ENCODE measurements at regions not wholly inside any gene's neighbourhood (a gene's known extent, or its start where the extent isn't known, plus 50 kb on each side); places are given as distances from the start of the nearest gene placed in this dataset.
A peak's percentile ranks its signal among the peaks of the same experiment; 100 is the strongest.
"Not testable (repeated sequence)": the region's sequence is repeated elsewhere in the genome, so short reads cannot be mapped to it uniquely, and the experiment has no call there.

- TF ChIP-seq, protein P1, sequence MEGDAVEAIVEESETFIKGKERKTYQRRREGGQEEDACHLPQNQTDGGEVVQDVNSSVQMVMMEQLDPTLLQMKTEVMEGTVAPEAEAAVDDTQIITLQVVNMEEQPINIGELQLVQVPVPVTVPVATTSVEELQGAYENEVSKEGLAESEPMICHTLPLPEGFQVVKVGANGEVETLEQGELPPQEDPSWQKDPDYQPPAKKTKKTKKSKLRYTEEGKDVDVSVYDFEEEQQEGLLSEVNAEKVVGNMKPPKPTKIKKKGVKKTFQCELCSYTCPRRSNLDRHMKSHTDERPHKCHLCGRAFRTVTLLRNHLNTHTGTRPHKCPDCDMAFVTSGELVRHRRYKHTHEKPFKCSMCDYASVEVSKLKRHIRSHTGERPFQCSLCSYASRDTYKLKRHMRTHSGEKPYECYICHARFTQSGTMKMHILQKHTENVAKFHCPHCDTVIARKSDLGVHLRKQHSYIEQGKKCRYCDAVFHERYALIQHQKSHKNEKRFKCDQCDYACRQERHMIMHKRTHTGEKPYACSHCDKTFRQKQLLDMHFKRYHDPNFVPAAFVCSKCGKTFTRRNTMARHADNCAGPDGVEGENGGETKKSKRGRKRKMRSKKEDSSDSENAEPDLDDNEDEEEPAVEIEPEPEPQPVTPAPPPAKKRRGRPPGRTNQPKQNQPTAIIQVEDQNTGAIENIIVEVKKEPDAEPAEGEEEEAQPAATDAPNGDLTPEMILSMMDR (IDR thresholded peaks at IDR 0.05; ENCODE audit: insufficient read depth, low read length) = no peak
- no peak overlapping the region for H3K4me3 ChIP-seq (ENCODE audit: low read depth, low read length)
- DNase-seq (ENCODE audit: low read depth) = no peak
Observed at GRCh38 chr13:38226496-38226895, 123.2 kb upstream of the UFM1 start.

DNA sequence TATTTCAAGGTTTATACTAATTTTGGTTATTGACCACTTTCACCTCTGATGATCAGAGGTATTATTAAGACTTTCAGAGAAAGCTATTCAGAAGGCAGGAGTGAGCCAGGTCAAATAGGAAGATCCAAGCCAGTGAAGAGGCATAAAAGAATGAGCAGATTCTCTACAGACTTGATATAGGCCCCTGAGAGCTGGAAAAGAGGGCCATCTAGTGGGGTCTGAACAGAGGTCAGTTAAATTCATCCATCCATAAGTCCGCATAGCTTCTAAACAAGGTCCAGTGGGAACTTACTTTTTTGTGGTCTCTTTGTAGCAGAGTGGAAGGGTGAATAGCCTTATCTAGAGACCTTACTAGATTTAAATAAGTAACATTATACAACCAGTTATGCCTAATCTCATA, 126.6 kb upstream of the UFM1 start:
- TF ChIP-seq, protein P1 (IDR thresholded peaks at IDR 0.05; ENCODE audit: insufficient read depth, low read length) = peak; percentile 26
- peak; percentile 40 for DNase-seq (ENCODE audit: low read depth)

GRCh38 chr13:38221120-38221519, 128.5 kb upstream of the UFM1 start:
- DNase-seq (ENCODE audit: low read depth); H3K4me3 ChIP-seq (ENCODE audit: low read depth, low read length): not testable (repeated sequence)

More for the DNA sequence above, 126.6 kb upstream of the UFM1 start:
- no peak overlapping the region for H3K4me3 ChIP-seq (ENCODE audit: low read depth, low read length)

DNA sequence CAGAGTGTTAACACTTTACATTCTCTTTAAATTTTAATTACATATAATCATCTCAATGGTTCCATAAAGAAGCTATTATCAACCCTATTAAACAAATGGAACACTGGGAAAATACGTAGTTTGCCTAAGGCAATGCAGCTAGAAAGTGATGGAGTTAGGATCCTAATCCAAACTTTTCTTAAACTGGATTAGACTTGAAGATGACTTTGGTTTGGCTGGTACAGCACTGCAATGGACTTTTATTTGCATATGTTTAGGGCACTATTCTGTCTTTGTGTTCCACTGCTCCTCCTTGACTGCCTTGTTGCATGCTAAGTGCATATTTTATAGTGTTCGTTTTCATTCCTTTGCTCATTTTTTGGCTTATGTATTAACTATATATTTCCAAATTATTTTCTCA, 133.5 kb upstream of the UFM1 start:
- TF ChIP-seq, protein P1 (IDR thresholded peaks at IDR 0.05; ENCODE audit: insufficient read depth, low read length) = no peak
- H3K4me3 ChIP-seq (ENCODE audit: low read depth, low read length) = no peak overlapping the region
- DNase-seq (ENCODE audit: low read depth) = no peak

DNA sequence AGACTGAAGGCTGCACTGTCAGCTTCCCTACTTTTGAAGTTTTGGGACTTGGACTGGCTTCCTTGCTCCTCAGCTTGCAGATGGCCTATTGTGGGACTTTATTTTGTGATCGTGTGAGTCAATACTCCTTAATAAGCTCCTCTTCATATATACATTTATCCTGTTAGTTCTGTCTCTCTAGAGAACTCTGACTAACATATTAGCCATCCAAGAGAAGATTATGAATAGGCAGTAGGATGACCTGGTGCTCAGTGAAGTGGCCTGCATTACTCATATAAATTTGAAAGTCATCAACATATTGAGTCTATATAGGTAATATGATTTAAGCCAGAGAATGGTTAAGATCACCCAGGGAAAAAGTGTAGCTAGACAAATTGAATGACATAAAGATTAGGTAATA, 136.3 kb upstream of the UFM1 start:
- TF ChIP-seq, protein P1 (IDR thresholded peaks at IDR 0.05; ENCODE audit: insufficient read depth, low read length) = no peak
- no peak overlapping the region for H3K4me3 ChIP-seq (ENCODE audit: low read depth, low read length)
- DNase-seq (ENCODE audit: low read depth) = peak; percentile 26

DNA sequence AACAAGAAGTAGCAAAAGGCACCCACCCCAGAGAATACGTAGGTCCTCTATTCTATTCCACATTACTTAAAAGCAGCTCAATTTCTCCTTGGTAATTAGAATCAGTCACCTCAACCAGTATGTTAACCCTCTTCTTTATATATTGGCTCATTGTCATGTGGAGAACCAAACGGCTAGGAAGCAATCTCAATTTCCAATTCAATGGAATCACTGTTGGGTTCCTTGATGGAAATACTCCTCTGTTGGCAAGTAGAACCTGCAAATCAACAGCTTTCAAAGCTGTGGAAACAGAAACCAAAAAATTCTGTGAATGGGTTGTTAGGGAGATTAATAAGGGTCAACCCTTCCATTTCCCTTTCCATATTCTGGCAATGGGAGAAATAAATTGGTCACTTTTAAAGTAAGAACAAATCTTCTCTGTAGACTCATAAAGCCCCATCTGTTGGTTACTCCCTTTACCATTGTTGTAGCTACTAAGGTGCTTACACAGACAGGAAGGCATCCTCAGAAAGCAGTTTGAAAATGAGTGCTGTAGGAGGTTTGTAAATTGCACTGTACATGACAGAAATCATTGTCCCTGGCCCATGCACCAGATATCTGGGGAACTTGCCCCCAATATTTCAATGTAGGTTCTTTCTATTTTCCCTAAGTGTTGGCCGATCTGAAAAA, 138.6 kb upstream of the UFM1 start:
- no peak for DNase-seq (ENCODE audit: low read depth)
- H3K4me3 ChIP-seq (ENCODE audit: low read depth, low read length) = no peak overlapping the region
- TF ChIP-seq, protein P1 (IDR thresholded peaks at IDR 0.05; ENCODE audit: insufficient read depth, low read length) = no peak

DNA sequence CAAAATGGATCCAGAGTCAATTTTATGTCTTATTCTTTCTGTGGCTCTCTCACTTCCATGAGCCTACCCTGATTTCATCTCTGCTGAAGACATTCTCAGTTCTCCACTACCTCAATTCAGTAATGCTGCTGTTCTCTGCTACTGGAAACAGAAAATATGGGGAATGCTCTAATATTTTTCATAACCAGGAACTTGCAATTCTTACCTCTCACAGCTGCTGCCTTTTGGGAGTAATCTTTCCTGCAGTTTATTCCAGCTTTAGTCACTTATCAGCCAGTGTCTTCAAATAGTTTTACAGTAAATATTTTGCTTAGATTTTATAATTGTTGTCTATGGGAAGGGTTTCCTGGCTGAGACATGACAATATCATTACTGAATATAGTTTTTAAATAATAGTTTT, 145.1 kb upstream of the UFM1 start:
- no peak overlapping the region for H3K4me3 ChIP-seq (ENCODE audit: low read depth, low read length)
- TF ChIP-seq, protein P1 (IDR thresholded peaks at IDR 0.05; ENCODE audit: insufficient read depth, low read length) = no peak
- DNase-seq (ENCODE audit: low read depth) = no peak

Measured in fibroblast of the aortic adventitia (primary cell).